HG03558 (cell line): ENCODE measurements at regions not wholly inside any gene's neighbourhood (a gene's known extent, or its start where the extent isn't known, plus 50 kb on each side); places are given as distances from the start of the nearest gene placed in this dataset.
A peak's percentile ranks its signal among the peaks of the same experiment; 100 is the strongest.
"Not testable (repeated sequence)": the region's sequence is repeated elsewhere in the genome, so short reads cannot be mapped to it uniquely, and the experiment has no call there.

ENCODE experiments used
- ATAC-seq: cut with Tn5 transposase; IDR thresholded peaks from one replicate; pipeline ENCODE4 v1.9.1; 2021; ENCODE audit warnings: moderate number of reproducible peaks; ENCODE audit not compliant: unreplicated experiment; ENCODE audit errors: extremely low read depth

DNA sequence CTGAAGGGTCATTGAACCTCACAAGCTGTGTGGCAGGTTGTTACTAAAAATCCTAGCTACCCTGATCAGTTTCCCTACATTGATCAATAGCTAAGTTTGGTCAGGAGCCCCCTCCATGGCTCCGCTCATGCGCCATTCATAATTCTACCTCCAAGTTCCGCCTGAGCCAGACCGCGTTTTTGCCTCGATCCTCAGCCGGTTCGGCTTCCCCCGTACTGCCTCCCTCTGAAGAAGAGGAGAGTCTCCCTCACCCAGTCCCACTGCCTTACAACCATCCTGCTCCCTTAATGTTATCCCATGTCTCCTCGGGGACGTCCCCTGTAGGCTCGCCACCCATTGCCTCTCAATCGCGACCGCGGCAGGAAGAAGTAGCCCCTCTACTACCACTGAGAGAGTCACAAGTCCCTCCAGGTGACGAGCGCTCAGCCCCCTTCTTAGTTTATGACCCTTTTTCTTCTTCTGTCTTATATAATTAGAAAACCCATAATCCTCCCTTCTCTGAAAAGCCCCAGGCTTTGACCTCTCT, 158.2 kb downstream of the DEFB131A start:
- no peak for ATAC-seq

DNA sequence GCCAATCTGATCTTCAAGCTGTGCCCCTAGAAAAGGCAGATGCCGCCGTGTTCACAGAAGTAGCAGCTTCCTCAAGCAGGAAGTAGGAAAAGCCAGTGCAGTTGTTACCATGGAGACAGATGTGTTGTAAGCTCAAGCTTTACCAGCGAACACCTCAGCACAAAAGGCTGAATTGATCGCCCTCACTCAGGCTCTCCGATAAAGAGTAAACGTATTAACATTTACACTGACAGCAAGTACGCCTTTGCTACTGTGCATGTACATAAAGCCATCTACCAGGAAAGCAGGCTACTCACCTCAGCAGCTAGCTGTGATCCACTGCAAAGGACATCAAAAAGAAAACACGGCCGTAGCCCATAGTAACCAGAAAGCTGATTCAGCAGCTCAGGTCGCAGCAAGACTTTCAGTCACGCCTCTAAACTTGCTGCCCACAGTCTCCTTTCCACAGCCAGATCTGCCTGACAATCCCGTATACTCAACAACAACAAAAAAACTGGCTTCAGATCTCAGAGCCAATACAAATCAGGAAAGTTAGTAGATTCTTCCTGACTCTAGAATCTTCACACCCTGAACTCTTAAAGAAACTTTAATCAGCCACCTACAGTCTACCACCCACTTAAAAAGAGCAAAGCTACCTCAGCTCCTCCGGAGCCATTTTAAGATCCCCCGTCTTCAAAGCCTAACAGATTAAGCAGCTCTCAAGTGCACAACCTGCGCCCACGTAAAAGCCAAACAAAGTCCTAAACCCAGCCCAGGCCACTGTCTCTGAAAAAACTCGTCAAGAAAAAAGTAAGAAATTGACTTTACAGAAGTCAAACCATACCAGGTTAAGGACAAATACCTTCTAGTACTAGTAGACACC, 160.0 kb downstream of the DEFB131A start:
- not testable (repeated sequence) for ATAC-seq

DNA sequence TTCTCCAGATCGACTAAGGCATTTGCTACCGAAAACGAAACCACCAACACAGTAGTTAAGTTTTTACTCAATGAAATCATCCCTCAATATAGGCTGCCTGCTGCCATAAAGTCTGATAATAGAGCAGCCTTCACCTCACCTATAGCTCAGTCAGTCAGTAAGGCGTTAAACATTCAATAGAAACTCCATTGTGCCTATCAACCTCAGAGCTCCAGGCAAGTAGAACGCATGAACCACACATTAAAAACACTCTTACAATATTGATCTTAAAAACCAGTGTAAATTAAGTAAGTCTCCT, 160.6 kb downstream of the DEFB131A start:
- ATAC-seq, result not testable (repeated sequence)

DNA sequence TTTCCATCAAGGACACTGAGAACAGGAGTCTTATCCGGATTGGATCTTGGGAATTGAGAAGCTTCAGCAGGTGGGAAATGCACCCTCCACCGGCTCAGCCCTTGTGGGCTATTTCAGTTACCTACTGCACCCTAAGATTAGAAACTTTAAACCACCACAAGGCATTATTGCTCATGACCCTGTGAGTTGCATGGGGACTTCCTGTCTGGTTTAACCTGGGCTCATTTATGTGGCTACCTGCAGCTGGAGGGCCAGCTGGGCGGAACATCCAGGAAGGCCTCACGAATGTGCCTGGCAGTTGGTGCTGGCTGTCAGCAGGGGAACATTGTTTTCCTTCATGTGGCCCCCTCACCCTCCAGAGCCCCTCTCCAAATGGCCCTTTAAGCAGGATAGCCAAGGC, 164.1 kb downstream of the DEFB131A start:
- no peak for ATAC-seq

DNA sequence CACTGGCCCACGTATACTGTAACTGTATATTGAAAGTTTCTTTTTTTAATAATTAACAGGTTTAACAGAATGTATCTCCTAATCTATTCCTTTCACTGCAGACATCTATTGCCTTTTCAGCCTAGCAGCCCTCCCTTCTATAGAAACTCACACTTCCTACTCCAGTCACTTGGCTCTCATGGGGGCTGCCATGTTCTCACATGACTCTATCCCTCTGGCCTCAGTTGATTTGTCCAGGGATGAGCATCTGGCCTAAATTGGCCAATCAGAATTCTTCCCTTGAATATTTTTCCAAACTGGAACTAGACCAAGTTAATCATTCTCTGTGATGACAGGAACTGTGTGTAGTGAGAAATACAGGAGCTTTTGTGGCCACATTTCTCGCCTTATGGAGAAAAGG, 166.1 kb downstream of the DEFB131A start:
- ATAC-seq, result not testable (repeated sequence)

DNA sequence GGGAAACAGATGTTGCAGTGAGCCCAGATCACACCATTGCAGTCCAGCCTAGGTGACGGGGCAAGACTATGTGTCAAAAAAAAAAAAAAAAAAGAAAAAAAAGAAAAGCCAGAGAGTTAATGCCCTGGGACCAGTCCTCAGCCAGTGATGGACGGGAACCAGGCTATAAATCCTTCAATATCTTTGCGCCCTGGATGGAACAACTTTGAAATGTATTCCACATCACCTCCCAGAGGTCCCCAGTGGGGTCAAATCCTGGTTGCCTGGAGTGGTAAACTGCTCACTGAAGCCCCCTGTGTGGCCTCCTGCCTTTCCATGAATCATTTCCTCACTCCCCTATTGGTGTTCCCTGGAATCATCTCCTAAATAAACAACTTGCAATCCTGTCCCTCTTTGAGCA, 166.9 kb downstream of the DEFB131A start:
- no peak for ATAC-seq

GRCh38 chr4:9636411-9636810, 145.0 kb upstream of the DRD5 start:
- ATAC-seq, result not testable (repeated sequence)

DNA sequence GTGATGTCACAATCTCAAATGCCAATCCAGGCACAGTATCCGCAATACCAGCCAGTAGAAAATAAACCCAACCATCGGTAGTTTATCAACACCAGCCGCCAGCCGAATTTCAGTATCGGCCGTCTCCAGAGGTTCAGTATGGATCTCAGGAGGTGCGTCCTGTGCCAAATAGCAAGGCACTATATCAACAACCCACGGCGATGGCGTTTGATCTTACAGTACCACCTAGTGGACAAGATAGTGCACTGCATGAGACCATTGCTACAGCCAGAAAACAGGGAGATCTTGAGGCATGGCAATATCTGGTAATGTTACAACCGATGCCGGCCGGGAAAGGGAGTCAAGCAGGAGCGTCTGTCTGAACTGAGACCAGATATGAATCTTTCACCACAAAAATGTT, 121.8 kb upstream of the DRD5 start:
- ATAC-seq, result not testable (repeated sequence)

DNA sequence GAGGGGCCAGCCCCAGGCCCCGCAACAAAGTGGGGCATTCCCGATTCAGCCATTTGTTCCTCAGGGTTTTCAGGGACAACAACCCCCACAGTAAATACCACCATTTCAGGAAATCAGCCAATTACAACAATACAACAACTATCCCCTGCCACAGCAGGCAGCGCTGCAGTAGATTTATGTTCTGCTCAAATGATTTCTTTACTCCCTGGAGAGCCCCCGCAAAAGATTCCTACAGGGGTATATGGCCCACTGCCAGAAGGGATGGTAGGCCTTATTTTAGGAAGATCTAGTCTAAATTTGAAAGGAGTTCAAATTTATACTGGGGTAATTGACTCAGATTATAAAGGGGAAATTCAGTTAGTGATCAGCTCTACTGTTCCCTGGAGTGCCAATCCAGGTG, 120.5 kb upstream of the DRD5 start:
- ATAC-seq, result not testable (repeated sequence)

DNA sequence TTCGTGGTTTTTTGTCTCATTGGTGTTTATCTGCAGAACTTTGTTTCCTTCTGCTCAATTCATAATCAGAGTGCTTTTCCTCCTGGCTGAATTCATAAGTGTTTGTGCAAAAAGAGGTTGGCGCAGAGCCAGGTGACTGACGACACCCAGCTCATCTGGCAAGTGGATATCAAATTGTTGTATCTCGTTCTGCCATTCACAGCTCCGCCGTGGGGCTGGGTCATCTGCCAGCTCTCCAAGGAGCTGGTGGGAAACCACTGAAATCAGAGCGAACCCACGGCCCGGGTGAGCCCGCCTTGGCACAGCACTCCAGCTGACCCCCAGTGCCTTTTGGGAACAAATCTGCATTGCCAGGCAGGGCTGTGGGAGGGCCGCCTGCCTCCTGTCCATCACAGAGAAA, 110.7 kb upstream of the DRD5 start:
- ATAC-seq, result not testable (repeated sequence)

GRCh38 chr4:9677357-9677756, 104.1 kb upstream of the DRD5 start:
- not testable (repeated sequence) for ATAC-seq

DNA sequence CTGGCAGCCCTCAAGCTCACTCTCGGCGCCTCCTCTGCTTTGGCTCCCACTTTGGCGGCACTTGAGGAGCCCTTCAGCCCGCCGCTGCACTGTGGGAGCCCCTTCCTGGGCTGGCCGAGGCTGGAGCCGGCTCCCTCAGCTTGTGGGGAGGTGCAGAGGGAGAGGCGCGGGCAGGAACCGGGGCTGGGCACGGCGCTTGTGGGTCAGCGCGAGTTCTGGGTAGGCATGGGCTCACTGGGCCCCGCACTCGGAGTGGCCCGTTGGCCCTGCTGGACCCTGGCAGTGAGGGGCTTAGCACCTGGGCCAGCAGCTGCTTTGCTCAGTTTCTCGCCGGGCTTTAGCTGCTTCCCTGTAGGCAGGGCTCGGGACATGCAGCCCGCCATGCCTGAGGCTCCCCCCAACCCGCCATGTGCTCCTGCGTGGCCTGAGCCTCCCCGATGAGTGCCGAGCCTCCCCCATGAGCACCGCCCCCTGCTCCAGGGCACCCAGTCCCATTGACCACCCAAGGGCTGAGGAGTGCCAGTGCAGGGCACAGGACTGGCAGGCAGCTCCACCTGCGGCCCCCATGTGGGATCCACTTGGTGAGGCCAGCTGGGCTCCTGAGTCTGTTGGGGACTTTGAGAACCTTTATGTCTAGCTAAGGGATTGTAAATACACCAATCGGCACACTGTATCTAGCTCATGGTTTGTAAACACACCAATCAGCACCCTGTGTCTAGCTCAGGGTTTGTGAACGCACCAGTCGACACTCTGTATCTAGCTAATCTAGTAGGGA, 101.5 kb upstream of the DRD5 start:
- no peak for ATAC-seq

DNA sequence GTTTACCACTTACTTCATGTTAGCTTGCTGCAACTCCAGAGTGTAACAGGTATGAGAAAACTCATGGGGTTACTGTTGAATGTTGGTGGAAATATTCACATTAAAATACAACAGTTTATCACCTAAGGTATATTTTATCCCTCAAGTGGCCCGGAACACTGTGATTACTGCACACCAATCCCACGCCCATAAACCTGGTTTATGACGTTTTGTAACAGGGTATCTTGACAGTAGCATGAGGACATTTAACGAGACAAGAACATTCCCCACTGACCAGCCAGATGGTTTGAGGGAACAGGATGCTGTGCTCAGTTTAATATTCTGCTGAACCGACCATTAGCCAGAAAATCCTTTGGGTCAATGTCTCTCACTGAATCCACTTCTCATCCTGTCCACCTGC, 98.3 kb upstream of the DRD5 start:
- not testable (repeated sequence) for ATAC-seq

DNA sequence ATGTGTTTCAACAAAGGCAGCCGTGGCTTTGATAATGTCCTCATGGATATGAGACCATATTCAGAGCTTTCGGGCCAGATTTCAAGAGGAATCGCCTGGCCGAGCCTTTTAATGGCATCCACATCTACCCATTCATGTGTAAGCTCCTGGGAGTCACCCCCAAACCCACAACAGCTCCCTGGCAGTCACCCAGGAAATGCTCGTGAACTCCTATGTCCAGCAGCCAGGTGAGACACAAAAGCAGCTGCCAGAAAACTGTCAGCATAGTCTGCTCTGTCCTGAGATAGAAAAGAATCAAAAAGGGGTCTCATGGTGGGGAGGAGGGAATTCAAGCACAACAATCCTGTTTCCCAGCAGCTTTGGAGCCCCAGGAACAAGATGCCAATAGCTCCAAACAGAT, 96.4 kb upstream of the DRD5 start:
- not testable (repeated sequence) for ATAC-seq

GRCh38 chr4:9685692-9686091, 95.7 kb upstream of the DRD5 start:
- no peak for ATAC-seq

DNA sequence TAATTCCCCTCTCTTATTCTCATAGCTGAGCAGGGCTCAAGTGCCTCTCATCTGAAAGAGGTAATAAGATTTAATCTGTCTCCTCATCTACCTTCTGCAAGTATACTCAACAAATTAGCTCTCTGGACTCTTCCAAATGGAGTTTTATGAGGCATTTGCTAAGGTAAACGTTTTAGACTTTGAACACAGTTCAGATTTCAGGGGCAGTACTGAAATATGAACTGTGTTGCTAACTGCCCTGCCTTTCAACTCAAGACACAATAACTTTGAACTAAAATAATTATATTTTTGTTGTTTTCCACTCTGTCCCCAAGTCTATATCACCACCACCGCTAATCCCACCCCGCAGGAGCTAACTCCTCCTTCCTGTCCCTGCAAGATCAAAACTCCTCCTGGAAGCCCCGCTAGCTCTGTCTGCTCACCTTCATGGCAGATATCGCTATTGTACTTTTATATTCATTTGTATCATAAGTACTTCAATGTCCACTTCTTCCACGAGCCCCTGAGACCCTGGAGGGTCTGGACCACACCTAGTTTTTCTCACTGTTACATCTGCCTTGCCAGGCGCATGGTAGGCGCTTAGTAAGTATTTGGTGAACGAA, 90.7 kb upstream of the DRD5 start:
- not testable (repeated sequence) for ATAC-seq

DNA sequence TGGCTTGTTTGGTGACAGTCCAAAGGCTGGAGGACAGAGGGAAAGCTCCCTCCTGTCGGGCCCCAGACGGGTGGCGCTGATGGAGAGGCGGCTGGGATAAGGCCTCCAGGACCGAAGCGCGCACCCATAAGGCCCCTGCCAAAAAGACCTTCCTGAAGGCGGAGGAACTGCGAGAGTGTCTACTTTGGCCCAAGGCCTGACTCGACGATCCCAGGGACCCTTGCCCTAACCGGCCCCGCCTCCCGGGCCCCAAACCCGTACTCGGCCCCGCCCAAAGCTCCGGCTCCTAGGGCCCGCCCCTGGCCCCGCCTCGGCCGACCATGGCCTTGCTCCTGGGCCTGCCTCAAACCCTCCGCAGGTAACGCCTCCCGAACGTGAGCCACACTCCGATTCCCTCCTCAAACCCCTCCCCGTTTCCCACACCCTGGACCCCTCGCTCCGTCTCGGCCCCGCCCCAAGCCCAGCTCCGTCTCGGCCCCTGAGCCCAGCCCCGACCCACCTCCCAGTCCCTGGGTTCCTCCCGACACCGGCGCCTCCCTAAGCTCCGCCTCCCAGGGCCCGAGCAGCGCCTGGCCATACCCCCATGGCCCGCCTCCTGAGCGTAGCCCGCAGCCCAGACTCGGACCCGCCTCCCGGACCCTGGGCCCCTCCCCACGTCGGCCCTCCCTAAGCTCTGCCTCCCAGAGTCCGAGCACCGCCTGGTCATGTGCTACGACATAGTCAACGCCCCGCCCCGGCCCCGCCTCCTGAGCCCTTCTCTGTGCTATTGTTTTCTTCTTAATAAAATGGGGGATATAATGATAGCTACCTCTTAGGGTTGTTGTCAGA, 90.0 kb upstream of the DRD5 start:
- ATAC-seq, result peak; percentile 100

DNA sequence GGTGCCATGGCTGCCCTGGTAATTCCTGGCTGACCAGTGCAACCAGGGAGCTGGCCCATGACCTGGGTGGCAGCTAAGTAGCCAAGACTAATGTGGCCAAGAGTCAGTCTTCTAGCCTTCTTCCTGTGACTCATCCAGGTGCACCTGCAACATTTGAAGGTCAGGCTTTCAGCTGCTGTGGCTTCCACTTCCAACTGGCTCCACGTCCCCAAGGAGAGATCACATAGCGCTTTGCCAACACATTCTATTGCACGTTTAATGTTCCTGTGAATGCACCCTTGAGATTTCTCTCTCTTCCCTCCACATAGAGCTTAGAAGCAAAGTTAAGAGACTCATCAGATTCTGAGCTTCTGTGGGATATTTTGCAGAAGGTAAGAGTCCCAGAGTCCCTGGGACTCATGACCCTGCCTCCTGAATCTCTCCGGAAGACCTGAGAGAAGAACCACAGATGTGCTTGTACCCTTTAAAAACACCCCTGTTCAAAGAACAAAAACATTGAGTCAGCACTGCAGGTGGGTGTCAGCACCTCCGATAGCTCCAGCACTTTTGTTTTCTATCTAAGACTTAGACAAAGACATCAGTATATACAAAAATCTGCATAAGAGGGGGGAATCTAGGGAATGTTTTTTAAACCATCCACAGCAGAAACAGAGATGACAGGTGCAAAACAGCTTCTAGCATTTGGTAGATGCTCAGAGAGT, 88.5 kb upstream of the DRD5 start:
- ATAC-seq, result not testable (repeated sequence)

GRCh38 chr4:9694403-9694802, 87.0 kb upstream of the DRD5 start:
- not testable (repeated sequence) for ATAC-seq
